H1 (cell line): ENCODE measurements at regions not wholly inside any gene's neighbourhood (a gene's known extent, or its start where the extent isn't known, plus 50 kb on each side); places are given as distances from the start of the nearest gene placed in this dataset.

ENCODE experiments used
- HDAC2 ChIP-seq, 2 experiments: fragments of 300-600 bp in 1 of 2; sonication (generic) in 1 of 2; IDR thresholded peaks; 2 replicates each; pipeline ENCODE4 v1.6.1; 2011 to 2012; ENCODE audit warnings: low read depth in 2 of 2, low read length in 2 of 2, mild to moderate bottlenecking in 2 of 2, moderate library complexity in 2 of 2, borderline replicate concordance in 1 of 2, inconsistent platforms in 1 of 2

DNA sequence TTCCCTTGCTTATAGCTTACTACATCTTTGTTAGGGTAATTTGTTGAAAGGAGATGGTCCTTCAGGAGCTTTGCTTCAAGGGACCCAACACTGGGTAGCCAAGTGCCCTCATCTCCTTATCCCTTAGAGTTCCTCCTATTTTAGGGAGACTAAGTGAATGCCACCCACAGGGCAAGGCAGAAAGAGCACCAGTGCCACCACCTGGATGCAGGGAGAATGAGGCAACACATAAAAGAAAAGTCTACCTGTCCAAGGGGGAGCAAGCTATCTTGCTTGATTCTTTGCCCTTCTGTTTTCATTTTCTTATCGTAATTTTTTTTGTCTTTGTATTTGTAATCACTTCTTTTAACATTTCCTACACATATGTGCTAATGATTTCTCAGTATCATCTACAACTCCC lies 205.5 kb downstream of the NPR3 start (continued):
- no peak for TF ChIP-seq HDAC2 (IDR thresholded peaks at IDR 0.05; ENCODE audit: borderline replicate concordance in 1 of 2, low read depth in 2 of 2, low read length in 2 of 2)
